ENCODE measurements at regions not wholly inside any gene's neighbourhood (a gene's known extent, or its start where the extent isn't known, plus 50 kb on each side); places are given as distances from the start of the nearest gene placed in this dataset.

DNA sequence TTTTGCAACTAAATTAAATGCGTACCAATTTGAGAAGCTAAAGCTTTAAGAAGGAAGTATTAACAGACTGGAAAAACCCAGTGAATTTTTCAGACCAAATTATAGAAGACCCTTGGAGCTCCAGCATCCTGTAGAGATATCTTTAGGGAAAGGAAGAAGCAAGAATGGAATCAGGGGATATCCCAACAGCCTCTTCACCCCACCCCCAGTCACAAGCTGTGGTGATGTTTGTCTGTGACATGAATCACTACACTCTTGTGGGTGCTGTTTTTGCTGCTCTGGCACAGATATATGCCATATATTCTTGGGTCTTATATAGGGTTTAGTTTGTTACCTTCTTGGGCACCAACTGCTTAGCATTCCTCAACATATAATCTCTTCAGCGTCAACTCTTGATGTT, 78.5 kb upstream of the BCL6 start:
- DNase-seq, result no peak

DNA sequence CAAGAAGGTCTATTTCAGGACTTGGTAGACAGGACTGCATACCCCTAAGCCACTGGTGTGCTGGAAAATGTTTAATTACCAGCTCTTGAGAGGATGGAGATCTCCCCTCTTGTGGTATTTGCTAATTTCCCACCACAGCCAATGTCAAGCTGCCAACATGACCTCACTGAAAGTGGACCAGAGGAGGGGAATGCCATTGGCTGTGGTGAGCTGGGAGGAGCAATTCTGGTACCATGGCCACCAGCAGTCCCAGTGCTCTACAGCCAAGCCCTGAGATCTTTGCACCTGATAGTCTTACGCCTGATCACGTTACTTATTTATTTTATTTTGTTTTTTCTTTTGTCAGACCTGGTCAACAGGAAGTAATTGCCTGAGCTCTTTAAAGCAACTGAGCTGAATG, 82.5 kb upstream of the BCL6 start:
- DNase-seq, result no peak

DNA sequence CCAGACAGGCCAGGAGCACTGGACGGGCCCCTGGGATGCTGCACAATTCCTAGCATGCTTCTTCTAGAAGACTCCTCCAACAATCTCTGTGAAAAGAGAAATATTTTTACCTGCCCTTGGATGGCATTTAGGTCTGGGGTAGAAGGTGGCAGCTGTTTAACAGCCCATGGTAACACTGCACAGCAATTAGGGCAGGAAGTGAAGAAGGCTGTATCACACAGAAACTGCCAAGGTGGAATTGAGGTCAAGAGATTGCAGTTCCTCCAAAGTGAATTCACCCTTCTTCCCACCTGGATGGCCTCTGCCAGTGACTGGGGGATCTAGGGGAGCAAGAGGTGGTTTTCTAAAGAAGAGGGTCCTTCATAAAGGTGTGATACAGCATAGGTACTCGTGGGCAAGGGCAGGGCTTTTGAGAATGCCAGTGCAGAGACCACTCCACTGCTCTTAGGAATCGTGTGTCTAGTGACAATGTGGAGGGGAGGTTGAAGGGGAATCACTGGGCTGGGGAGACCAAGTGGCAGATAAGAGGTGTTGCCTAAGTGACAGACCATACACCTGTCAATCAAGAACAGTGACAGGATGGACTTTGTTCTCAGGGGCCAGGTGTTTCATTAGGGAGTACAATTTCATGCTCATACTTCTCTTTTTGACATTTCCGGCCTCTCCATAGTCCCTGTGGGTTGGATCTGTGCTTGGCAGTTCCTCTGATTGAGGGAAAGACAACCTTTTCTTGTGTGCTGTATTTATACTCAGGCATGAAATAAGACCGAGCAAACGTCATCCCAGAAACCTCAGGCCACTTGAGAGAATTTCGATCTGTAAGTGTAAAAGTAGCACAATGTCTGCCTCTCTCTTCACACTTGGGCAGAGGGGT, 83.5 kb upstream of the BCL6 start:
- DNase-seq, result no peak

DNA sequence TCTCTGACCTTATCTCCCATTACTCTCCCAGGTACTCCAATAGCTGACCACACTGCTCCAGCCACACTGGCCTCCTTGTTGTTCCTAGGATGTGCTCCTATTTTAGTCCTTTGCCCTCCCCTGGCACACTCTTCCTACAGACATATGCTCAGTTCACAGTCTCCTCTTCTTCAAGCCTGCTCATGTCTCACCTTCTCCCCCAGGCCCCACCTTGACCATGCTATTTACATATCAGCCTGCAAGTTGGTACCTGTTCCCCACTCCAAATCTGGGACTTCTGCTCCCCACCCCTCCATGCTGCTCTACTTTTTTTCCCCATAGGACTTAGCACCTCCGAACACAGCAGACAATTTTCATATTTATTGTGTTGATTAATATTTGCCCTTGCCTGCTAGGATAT, 84.9 kb upstream of the BCL6 start:
- no peak for DNase-seq

DNA sequence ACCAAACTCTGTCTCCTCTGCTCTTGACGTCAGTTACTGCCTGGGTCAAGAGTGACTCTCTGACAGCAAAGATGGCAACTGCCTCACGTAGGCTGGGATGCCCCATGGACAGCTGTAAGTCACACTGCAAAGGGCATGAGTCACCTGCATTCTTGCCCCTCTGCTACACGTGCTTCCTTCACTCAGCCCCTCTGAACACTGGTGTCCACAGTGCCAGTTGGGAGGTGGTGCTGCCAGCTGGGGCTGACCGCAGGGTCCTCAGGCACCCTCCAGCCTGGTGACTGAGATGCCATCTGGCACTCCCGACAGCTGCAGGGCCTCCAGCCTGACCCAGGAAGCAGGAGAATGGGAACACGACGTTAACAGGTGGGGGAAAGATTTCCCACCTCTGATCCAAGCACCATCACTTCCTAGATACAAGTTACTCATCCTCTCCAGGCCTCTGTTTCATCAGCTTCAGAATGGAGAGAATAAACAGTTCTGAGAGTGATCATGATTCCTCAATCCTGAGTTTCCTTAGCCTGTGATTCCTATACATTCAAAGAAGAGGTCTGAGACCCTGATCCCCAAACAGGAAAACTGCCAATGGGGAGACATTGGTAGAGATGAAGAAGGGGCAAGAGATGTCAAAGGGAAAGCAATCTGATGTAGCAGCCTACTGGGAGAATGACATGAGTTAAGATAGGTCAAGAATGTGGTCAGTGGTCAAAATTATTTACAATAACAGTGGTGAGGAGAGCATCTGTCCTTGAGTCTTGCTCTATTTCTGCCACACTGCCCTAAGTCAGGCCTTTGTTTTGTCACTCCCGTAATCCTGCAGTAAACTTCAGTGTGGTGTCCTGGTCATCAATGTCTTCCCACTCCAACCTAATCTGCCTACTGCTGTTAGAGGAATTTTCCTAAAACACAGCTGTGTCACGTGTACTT, 86.1 kb upstream of the BCL6 start:
- DNase-seq, result no peak

DNA sequence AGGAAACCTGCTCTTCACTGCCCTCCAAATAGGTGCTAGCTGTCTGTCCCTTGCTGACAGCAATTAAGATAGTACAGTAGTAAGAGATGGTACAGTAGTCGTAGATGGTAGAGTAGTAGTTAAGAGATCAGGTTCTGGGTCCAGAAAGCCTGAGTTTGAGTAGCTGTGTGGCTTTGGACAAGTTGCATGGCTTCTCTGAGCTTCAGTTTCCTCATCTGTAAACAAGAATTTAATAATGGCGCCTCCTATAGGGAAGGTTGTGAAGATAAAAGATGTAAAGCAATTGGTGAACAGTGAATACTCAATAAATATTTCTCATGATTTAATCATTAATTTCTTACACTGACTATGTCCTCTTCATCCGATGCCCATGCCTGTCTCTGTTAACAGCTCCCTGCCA, 86.9 kb upstream of the BCL6 start:
- DNase-seq, result no peak

DNA sequence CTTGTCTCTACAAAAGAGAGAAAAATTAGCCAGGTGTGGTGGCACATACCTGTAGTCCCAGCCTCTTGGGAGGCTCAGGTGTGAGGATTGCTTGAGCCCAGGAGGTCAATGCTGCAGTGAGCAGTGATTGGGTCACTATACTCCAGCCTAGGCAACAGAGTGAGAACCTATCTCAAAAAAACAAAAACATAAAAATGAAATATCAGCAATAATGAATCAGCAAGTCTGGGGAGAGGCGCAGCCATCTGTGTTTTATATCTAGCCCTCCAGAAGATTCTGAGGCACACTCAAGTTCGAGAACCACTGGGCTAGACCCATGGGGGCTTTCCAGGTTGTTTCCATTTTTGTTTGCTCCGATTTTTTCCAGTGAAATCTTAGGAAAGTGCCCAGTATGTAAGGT, 88.1 kb upstream of the BCL6 start:
- no peak for DNase-seq

DNA sequence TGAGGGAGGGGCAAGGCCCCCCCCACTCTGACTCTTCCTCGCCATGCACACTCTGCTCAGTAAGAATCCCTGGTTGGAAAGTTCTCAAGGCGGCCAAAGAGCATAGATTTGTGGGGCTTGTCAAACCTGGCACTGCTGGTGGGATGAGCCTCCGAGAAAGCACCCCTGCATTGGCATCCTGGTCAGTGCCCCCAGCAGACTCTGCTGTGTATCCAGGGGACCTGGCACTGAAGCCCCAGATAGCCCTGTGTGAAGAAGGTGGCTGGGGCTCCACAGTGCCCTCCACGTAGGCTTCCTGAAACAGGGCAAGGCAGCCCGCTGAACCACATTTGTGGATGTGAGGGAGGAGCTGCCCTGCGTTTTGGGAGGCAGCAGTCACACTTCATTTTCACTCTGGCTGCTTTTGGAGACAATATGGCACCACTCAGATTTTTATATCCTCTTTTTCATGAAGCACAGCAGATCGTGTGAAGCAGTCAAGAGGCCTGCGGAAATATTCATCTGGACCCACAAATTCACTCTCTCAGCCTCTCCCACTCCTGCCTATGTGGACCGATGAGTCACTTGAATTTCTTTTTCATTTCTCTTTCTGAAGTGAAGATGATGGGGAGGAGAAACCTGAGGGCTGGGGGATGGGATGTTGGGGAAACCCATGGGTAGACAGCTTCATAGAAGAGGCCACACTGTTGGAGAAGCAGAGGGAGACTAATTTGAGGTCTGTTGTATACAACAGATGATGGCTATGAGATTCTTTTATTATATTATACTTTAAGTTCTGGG, 88.7 kb upstream of the BCL6 start:
- DNase-seq, result no peak

DNA sequence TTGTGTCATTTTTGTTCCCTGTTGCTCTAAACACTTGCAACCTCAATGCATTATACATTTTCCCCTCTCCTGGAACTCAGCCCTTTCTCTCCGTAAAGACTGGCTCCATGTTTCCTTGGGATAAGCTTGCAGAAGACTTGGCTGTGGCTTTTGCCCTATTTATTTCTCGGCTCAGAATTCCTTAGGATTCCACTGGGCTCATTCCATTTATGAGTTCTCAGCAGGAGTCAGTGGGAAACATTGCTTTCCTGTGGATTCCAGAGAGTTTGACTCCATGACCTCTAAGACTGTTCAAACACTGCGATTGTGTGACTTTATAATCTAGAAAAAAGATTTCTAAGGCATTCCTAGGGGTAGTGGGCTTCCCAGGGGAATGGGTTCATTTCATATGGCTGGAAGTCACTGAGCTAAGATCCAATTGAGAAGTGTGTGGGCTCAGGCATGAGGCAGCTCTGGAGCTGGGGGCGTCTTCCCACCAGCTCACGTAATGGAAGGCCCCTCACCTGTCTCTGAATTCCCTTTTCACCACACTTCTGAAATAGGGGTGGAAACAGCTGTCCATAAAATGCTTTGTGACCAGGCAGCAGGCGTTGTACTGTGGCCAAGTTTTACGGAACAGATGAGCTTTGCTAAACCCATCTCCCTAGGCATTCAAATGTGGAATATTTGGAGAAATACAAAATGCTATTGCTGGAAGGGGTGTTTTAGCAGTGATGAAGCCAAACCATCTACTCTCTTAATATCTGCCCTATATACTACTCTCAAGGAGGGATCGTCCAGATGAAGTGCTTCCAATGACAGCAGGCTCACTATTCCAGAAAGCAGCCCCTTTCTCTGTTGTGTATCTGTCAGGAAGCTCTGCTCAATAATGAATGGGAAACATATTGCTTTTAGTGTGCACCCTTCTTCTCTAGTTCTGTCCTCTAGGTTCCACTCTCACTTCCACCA, 91.8 kb upstream of the BCL6 start:
- no peak for DNase-seq

DNA sequence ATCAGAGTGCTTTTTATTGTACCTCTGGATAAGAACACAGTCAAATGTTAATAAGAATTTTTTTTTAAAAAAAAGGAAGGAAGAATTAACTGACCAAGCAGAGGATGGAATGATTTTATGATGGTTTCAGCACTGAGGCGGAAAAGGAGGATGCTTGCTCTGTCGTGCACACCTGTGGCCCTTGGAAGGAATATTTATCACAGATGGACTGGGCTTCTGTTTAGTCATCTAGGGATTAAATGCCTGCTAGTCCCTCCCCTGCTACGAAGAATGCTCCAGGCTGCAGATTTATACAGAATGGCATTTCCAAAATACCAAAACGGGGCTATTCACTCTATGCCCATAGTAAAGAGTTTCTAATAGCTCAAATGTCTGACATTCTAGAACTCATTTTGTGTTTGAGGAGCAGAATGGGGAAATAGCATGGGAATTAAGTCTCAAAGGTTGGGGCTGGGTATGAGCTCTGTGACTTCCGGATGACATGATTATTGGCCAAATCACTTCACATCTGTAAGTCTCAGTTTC, 92.8 kb upstream of the BCL6 start:
- DNase-seq, result no peak

DNA sequence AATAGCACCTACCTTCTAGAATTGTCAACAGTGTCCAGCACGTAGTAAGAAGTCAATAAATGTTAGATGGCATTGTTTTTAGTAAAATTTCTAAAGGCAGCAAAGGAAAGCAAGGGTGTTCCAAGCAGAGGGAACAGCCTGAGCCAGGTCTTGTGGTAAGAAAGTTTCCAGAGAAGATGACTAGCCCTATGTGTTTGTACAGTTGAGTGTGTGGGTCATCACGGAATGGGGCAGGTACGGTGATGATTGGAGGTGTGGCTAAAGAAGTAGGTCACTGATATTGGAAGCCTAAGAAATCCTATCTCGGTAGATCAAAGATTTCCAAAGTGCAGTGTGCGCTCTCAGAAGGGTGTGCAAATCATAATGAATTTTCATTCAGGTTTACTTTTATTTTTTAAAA, 94.2 kb upstream of the BCL6 start:
- no peak for DNase-seq

DNA sequence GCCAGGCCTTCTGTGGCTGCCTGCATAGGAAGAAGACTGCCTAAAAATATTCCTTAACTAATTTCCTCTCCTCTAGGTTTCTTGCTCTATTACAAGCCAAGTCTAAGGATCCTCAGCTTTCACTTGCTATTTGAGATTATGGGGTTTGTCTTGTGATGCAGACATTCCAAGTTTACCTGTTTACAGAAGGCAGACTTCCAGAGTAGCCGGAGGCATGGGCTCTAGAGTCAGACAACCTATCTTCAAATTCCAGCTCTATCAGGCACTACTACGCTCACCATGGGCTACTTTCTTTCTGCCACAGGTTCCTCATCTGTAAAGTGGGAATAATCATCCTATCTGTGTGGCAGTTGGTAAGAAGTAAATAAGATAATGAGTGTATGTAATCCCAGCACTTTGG, 95.6 kb upstream of the BCL6 start:
- DNase-seq, result no peak

DNA sequence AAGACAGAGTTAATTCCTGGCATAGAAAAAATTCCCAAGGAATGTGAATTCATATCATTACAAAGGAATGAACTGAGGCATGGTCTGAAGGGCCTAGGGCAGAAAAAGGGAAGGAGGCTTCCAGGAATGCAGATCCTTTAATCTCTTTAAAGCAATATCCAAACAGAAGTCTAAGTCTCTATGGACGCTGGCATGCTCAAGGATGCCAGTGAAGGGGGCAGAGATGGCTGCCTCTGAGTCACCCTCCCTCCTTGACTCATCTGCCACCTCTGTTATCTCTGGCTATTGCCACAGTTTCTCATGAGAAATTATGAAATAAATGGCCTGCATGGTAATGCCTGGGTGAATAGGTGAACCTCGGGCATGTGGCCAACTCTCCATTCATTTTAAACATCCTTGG, 96.3 kb upstream of the BCL6 start:
- no peak for DNase-seq

DNA sequence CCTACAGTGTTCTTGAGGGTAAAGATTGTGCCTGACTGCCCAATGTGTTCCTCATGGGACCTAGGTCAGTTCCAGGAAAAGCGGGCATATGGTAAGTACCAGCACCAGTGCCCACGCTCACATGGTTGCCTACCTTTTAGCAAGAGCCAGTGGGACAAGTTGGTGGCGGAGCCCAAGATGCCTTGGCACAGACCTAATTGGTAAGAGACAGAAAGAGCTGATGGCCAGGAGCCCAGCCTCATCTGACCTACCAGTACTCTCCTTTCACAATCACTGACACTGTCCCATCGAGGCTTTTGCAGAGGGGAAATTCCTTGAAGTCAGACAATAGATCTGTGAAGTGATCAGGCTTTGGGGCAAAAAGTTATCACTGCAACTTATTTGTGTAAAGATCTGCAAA, 98.4 kb upstream of the BCL6 start:
- DNase-seq, result no peak

DNA sequence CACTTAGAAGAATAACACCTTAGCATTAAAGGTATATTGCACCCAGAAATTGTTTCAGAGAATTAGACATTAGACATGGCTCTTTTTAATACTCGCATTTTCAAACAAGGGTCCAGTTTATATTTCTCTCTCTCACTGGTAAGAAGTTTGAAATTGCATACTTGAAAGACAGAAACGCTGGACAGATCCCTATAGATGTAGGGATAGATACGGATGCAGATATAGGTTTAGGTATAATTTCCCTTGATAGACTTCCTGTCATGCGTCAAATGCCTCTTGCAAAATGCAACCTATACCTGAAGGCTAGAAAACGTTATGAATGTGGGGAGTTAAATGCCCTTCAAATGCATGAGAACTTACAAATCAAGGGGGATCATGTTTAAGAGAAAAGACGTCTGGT, 99.4 kb upstream of the BCL6 start:
- DNase-seq, result no peak

DNA sequence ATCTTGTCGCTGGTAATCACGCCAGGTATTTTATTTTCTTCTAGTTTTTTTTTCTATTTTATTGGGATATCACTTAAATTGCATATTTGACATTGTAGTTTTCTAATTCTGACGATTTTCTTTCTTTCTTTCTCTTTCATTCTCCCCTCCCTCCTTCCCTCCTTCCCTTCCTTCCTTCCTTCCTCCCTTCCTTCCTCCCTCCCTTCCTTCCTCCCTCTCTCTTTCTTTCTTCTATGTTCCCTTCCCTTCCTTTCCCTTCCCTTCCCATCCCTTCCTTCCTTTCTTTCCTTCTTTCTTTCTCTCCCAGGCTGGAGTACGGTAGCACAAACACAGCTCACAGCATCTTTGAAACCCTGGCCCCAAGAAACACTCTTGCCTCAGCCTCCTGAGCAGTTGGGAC, 100.6 kb upstream of the BCL6 start:
- DNase-seq, result no peak

DNA sequence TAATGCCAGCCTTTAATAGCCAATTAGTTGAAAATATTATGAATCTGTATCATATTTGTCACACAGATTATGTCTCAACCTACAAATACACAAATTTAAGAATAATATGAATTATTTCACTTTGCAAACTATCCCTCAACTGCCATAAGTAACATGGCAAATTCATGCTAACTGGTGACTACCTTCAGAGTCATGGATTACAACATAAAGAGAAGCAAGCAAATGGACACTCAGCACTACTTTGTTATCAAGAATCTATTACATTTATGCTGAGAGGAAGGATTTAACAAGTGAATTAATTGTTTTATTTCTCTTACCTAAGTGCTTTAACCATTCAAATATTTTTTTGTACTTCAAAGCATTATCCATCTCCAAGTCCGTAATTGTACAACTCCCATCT, 103.1 kb upstream of the BCL6 start:
- DNase-seq, result no peak

DNA sequence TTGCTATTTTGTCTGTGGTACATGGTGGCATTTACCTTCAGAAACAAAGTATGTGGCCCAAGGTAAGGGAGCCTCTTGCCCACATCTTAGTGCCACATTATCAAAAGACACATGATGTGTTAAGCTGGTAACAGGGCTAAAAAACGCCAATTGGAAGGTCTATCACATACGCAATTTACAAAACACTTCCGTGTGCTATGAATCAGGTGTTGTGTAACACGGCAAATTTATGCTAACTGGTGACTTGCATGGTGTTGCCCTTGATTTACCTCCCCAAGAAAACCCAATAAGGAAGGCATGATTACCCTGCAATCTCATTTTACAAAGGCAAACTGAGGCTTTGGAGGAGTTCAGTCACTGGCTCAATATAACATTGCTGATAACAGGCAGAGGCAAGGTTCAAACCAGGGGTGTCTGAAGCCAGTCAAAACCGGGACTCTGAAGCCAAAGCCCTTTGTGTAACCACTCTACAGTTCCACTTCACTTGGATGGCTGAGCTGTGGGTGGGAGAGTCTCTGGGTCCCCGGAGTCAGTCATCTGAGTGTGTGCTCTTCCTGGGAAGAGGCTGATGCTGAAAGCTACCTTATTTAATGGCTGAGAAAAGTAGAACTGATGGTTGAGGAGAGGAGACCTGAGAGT, 103.9 kb upstream of the BCL6 start:
- no peak for DNase-seq

DNA sequence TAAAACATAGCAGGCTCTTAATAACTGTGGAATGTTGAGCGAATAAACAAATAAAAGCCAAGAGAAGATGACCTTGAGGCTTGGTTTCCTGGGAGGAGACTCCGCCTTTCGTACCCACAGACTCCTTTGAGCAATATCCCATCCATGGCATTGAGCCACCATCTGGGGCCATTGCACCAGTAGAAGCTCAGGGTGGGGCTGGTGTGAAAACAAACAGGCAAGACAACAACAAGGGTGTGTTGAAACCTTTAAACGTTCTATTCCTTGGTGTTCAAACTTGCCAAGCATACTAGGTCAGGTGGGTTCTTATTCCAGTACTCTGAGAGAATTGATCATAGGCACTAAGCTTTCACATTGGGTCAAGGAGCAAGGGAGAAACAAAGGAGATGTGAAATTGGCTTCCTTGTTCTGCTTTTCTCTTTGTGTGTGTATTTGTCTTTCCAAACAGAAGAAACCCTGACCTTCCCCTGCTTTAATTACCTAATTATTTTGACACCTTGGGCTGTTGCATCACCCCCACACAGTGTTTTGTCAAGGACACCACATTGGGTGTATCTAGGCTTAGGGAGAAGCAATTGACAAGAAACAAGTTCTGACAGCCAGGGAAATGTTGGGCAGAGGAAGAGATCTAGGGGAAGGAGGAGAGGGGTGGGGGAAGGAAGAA, 105.1 kb upstream of the BCL6 start:
- DNase-seq, result no peak

DNA sequence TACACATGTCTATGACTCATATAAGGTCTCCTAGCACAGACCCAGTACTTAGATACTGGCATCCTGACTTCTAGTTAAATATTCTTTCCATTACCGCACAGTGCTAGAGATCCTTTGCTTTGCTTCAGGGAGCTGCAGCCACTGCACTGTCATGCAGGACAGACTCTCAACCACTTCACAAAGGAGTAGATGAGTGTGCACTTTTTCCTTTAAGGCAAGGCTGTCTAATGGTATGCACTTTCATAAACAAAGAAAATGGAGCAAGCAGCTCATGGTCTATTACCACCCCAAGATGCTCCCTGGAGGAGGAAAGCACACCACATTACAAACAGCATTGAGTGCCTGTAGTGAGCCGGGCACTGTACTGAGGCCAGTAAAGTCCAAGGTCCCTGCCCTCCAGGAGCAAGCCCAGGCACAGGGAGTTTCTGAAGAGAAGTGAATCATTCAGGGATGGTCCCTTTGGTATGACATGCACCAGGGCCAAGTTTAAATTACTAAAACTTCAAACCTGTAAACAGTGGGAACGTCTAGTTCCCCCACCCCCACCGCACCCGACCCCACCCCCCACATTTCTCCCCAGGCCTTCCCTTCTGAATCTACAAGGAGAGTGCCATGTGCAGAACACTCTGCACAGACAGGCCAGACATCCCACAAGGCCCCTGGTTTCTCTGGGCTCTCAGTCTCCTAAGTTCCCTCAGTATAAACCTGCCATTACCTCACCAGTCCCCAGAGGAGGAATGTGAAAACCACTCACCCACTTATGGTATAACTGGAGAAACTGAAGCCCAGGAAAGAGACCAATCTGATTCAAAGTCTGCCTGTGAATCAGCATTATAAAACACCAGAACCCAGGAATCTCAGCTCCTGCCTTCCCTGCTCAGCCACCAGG, 107.8 kb upstream of the BCL6 start:
- no peak for DNase-seq

Measured in activated effector memory CD4-positive, alpha-beta T cell treated with anti-CD3 and anti-CD28 coated beads, Interleukin-2, amount 50 U/mL, for 16 hours (primary cell).